Lung (tissue), 11 donors: ENCODE measurements at regions not wholly inside any gene's neighbourhood (a gene's known extent, or its start where the extent isn't known, plus 50 kb on each side); places are given as distances from the start of the nearest gene placed in this dataset.
"Not testable (repeated sequence)": the region's sequence is repeated elsewhere in the genome, so short reads cannot be mapped to it uniquely, and the experiment has no call there.

Experiments
- ATAC-seq: fragments of 200-7000 bp; cut with Tn5 transposase; one replicate; pipeline ENCODE4 v1.9.1; 2020; ENCODE audit warnings: moderate number of reproducible peaks; ENCODE audit not compliant: insufficient read depth, low FRiP score
- DNase-seq, 3 donors: peaks; one replicate each; pipeline ENCODE4 v3.0.0-alpha.2; 2013 to 2017
- H3K27ac ChIP-seq, 2 donors: one replicate each; pipeline ENCODE4 v1.5.1; 2013; ENCODE audit warnings: mild to moderate bottlenecking in 2 of 2, moderate library complexity in 2 of 2, control low read depth in 1 of 2, inconsistent platforms in 1 of 2, low read depth in 1 of 2, low read length in 1 of 2
- H3K27me3 ChIP-seq, 3 donors: one replicate each; pipeline ENCODE4 v1.5.1; 2013; ENCODE audit warnings: low read length in 2 of 3; ENCODE audit not compliant: control insufficient read depth in 3 of 3, insufficient read depth in 3 of 3
- H3K36me3 ChIP-seq, 4 donors: one replicate each; pipeline ENCODE4 v1.5.1; 2013; ENCODE audit warnings: low read length in 4 of 4, mild to moderate bottlenecking in 1 of 4, moderate library complexity in 1 of 4; ENCODE audit not compliant: control insufficient read depth in 4 of 4, insufficient read depth in 4 of 4
- H3K4me1 ChIP-seq, 5 donors: one replicate each; pipeline ENCODE4 v1.5.1; 2013; ENCODE audit warnings: low read length in 5 of 5, mild to moderate bottlenecking in 2 of 5, moderate library complexity in 1 of 5; ENCODE audit not compliant: control insufficient read depth in 5 of 5, insufficient read depth in 5 of 5
- H3K4me3 ChIP-seq: one replicate; pipeline ENCODE4 v1.5.1; 2013; ENCODE audit warnings: mild to moderate bottlenecking, control low read depth, moderate library complexity
- H3K9ac ChIP-seq, 2 donors: one replicate each; pipeline ENCODE4 v1.5.1; 2013; ENCODE audit warnings: low read length in 2 of 2, control low read depth in 1 of 2; ENCODE audit not compliant: insufficient read depth in 1 of 2
- H3K9me3 ChIP-seq, 4 donors: one replicate each; pipeline ENCODE4 v1.5.1; 2013; ENCODE audit warnings: low read length in 3 of 4, mild to moderate bottlenecking in 1 of 4, moderate library complexity in 1 of 4; ENCODE audit not compliant: control insufficient read depth in 4 of 4, insufficient read depth in 3 of 4
- WGBS, 2 donors: extraction: QIAGEN DNeasy Blood & Tissue Kit; methylation state at CpG; one replicate each; pipeline ENCODE4 v1.1.7; 2013; 5-methylcytosine and 5-hydroxymethylcytosine counted together
- TF ChIP-seq, protein P1 (sequence below): IDR thresholded peaks from 2 replicates; pipeline ENCODE4 v1.5.1; 2012; ENCODE audit warnings: mild to moderate bottlenecking; ENCODE audit errors: control extremely low read depth, extremely low read depth
- donor health status: control.
- donor health status: control.
- donor health status: Bipolar disorder and iron deficiency.
- donor health status: healthy.
- donor health status: DM: yes; HTN: yes; CAD: no.

DNA sequence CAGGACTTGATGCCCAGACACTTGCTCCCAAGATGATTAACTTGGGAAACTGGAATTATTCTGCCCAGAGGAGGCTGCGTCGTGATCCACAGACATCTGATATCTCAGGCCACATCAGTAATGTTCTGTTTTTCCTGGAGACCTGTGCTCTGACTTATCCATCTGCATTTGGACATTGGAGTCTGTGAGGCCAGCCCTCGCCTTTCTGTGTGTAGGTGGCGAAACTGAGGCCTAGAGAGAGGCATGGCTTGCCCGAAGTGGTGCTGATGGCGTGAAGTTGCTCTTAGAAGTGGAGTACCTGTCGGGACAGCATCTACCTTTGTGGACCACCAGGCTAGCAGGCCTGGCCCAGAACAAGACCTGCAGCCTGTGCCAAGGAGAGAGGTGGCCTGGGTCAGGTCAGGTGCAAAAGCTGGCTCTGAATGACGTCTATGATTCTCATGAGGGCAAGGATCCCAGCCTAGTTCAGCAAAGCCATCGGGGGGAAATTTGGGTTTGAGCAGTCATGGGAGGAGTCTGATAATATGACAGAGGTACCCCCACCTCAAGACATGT, 186.8 kb upstream of the ZNF469 start:
- DNase-seq (no peak), ATAC-seq (no peak)
- H3K4me3 ChIP-seq: no peak overlapping the region
- no peaks in the 10 kb centered on the region for H3K36me3 ChIP-seq
- H3K4me1 ChIP-seq: peaks cover 0 to 21% (median 2%) of the 10 kb centered on the region in 5 donors
- WGBS, 2 donors: 81 to 90% methylated on average over 9 of the region's 9 CpGs
- no peak overlapping the region for H3K27ac ChIP-seq
- H3K27me3 ChIP-seq: no peaks in the 10 kb centered on the region
- peaks cover 0 to 1% (median 0%) of the 10 kb centered on the region in 4 donors for H3K9me3 ChIP-seq
- TF ChIP-seq, protein P1, sequence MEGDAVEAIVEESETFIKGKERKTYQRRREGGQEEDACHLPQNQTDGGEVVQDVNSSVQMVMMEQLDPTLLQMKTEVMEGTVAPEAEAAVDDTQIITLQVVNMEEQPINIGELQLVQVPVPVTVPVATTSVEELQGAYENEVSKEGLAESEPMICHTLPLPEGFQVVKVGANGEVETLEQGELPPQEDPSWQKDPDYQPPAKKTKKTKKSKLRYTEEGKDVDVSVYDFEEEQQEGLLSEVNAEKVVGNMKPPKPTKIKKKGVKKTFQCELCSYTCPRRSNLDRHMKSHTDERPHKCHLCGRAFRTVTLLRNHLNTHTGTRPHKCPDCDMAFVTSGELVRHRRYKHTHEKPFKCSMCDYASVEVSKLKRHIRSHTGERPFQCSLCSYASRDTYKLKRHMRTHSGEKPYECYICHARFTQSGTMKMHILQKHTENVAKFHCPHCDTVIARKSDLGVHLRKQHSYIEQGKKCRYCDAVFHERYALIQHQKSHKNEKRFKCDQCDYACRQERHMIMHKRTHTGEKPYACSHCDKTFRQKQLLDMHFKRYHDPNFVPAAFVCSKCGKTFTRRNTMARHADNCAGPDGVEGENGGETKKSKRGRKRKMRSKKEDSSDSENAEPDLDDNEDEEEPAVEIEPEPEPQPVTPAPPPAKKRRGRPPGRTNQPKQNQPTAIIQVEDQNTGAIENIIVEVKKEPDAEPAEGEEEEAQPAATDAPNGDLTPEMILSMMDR: no peak
- H3K9ac ChIP-seq: no peak overlapping the region

DNA sequence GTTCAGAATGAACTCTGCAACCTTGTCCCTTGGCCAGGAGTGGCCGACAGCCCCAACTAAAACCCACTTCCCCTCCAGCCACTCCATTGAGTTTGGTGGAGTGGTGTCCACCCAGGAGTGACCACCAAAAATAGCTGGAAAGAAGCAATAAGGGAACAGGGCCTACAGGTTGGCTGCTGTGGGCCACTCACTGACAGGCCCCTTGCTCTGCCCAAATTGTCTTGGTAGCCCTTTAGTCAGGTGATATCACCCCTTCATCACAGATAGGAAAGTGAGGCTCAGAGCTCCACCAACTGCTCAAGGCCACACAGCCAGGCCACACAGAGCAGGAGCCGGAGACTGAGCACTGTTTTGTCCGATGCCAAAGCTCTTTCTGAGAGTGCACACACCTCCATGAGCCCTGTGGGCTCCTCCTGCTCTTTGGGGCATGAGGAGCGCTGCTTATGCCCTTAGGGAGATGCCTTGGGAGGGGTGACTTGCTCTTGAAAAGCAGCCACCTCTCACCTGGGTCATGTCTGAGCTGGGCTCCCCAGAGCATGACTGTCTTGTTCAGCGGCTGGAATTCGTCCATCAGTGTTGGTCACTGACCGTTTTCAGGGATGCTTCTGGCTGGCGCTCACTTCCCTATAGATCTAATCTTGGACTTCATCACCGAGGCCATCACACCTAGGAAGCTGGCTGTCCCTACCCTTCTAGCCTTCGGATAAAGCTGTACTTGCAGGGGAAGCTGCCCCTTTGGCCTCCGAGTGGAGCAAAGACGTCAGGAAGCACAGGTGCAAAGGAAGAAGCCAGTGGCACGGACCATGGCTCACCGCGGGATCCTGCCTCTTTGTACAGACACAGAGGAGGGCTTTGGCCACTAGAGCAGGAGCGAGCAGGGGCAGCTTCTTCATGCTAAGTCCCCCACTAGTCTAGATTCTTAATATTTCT, 186.0 kb upstream of the ZNF469 start:
- Histone ChIP-seq H3K27me3 (no peaks in the 10 kb centered on the region), H3K4me1 (peaks cover 0 to 21% (median 2%) of the 10 kb centered on the region in 5 donors), H3K27ac (no peak overlapping the region), H3K36me3 (no peaks in the 10 kb centered on the region), H3K9ac (no peak overlapping the region), H3K9me3 (peaks cover 0 to 1% (median 0%) of the 10 kb centered on the region in 4 donors), H3K4me3 (no peak overlapping the region)
- WGBS, 2 donors: 86 to 87% methylated on average over 16 of the region's 16 CpGs
- no peak for ATAC-seq
- no peak for DNase-seq
- TF ChIP-seq, protein P1: no peak

DNA sequence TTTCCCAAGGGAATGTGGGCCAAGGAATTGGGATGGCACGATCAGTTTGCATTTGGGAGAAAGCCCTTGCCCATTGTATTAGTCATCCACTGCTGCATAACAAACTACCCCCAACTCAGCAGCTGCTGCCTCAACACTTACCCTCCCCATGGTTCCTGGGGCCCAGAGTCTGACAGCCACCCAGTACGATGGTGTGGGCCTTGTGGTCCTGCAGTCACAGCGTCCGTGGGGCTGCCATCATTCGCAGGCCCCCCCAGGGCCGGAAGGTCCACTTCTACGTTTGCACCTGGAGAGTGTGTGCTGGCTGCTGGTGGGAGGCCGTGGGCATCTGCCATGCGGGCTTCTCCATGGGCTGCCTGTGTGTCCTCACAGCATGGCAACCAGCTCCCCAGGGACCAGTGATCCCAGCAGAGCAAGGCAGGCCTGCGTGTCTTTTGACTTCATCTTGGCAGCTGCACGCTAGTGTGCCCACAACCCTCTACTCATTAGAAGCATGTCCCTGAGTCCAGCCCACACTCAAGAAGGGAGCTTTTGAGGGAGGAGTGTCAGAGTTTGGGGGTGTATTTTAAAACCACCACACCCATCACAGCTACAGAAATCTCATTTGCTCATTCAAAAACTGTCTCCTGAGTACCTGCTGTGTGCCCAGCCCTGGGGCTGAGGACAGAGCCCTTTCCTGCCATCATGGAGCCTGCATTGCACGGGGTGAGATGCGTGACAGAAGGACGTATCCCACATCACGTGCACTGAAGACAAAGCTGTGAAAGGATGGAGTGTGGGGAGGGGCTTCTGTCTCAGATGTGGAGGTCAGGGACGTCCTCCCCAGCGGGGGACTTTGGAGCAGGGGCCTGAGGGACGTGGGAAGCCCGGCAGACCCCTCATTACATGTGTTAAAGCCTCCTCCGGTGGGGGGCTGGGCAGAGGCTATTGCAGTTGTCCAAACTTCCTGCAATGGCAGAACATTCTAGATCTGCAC, 185.0 kb upstream of the ZNF469 start:
- DNase-seq (no peak), ATAC-seq (no peak)
- Histone ChIP-seq H3K27me3 (no peaks in the 10 kb centered on the region), H3K4me1 (peaks cover 0 to 21% (median 2%) of the 10 kb centered on the region in 5 donors), H3K27ac (no peak overlapping the region), H3K9me3 (no peaks in the 10 kb centered on the region), H3K36me3 (no peaks in the 10 kb centered on the region), H3K9ac (no peak overlapping the region), H3K4me3 (no peak overlapping the region)
- TF ChIP-seq, protein P1: no peak
- 84 to 89% methylated on average over 20 of the region's 20 CpGs for WGBS, 2 donors

DNA sequence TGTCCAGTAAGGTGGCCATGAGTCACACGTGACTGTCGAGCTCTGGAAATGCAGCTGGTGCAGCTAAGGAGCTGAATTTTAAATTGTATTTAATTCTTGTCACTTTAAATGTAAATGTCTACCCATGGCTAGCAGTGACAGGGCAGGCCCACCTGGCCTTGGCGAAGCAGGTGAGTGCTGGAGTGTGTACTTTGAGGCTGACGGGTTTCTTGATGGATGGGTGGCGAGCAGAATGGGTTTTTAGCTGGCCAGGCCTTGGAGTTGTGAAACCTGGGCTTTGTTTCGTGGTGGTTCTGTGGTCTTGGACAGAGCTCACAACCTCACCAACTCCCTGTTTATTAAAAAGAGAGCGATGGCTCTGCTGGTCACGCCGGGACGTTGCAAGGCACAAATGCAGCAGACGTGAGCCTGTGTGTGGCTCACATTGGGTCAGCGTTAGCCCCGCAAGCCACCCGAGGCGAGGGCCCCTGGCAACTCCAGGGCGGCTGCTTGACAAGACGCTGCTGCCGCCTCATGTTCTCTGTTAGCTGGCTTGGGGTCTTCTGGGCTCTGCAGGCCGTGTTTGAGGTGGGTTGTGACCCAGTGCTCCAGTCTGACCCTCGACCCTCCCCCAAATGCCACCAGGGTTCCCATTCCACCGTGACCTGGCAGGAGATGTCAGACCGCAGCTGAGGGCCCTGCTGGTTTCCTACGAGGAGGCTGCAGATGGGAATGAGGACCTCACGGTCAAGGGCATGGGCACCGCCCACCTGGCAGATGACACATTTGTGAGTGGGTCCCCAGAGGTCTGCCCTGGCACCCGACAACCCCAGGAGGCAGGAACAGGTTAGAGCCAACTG, 184.1 kb upstream of the ZNF469 start:
- H3K27me3 ChIP-seq, DNase-seq, H3K36me3 ChIP-seq, H3K9ac ChIP-seq, H3K9me3 ChIP-seq, H3K4me3 ChIP-seq, ATAC-seq, H3K27ac ChIP-seq: not testable (repeated sequence)
- H3K4me1 ChIP-seq: peaks cover 0 to 21% (median 2%) of the 10 kb centered on the region in 5 donors
- 84 to 90% methylated on average over 19 to 25 of the region's 26 CpGs for WGBS, 2 donors
